ENCODE measurements at regions not wholly inside any gene's neighbourhood (a gene's known extent, or its start where the extent isn't known, plus 50 kb on each side); places are given as distances from the start of the nearest gene placed in this dataset.

GRCh38 chr10:61356354-61356753 is 96.8 kb downstream of the TMEM26 start:
- DNase-seq = no peak

- no peak for DNase-seq
These were observed 98.0 kb downstream of the TMEM26 start for GRCh38 chr10:61355211-61355610.

- peak; percentile 61 for DNase-seq
These were observed 98.7 kb downstream of the TMEM26 start for GRCh38 chr10:61354401-61354975.

GRCh38 chr10:61350794-61351193 is 102.4 kb downstream of the TMEM26 start:
- DNase-seq = no peak

- no peak for DNase-seq
These were observed 103.1 kb downstream of the TMEM26 start for GRCh38 chr10:61350068-61350467.

GRCh38 chr10:61346796-61347413 is 106.3 kb downstream of the TMEM26 start:
- no peak for DNase-seq

- DNase-seq = peak; percentile 73
These were observed 109.4 kb downstream of the TMEM26 start for GRCh38 chr10:61343796-61344195.

- no peak for DNase-seq
These were observed 110.2 kb downstream of the TMEM26 start for GRCh38 chr10:61342858-61343572.

GRCh38 chr10:61341008-61341407 is 112.2 kb downstream of the TMEM26 start:
- no peak for DNase-seq

GRCh38 chr10:61338146-61338545 is 115.0 kb downstream of the TMEM26 start:
- DNase-seq = peak; percentile 46

- DNase-seq = no peak
These were observed 115.4 kb downstream of the TMEM26 start for GRCh38 chr10:61337741-61338140.

GRCh38 chr10:61336831-61337230 is 116.3 kb downstream of the TMEM26 start:
- DNase-seq = no peak

- DNase-seq = no peak
These were observed 117.8 kb downstream of the TMEM26 start for GRCh38 chr10:61335359-61335758.

- DNase-seq = no peak
These were observed 120.6 kb downstream of the TMEM26 start for GRCh38 chr10:61332581-61332980.

GRCh38 chr10:61330669-61331068 is 122.5 kb downstream of the TMEM26 start:
- no peak for DNase-seq

- no peak for DNase-seq
These were observed 123.3 kb downstream of the TMEM26 start for GRCh38 chr10:61329854-61330253.

- peak; percentile 54 for DNase-seq
These were observed 127.8 kb downstream of the TMEM26 start for GRCh38 chr10:61325223-61325960.

GRCh38 chr10:61323726-61324125 is 129.5 kb downstream of the TMEM26 start:
- DNase-seq = peak; percentile 31

GRCh38 chr10:61321041-61321857 is 131.9 kb downstream of the TMEM26 start:
- peak; percentile 15 for DNase-seq

- DNase-seq = no peak
These were observed 133.0 kb downstream of the TMEM26 start for GRCh38 chr10:61320257-61320587.

GRCh38 chr10:61319386-61320256 is 133.6 kb downstream of the TMEM26 start:
- peak; percentile 58 for DNase-seq

- DNase-seq = no peak
These were observed 134.8 kb downstream of the TMEM26 start for GRCh38 chr10:61318429-61318828.
